NK-92 treated with Interleukin-12 subunit alpha and Interleukin-12 subunit beta, amount 100 ng/mL, for 24 hours (cell line): ENCODE measurements at regions not wholly inside any gene's neighbourhood (a gene's known extent, or its start where the extent isn't known, plus 50 kb on each side); places are given as distances from the start of the nearest gene placed in this dataset.

Experiments
- DNase-seq: peaks from one replicate; lab custom pipeline; 2025; lab: John Stamatoyannopoulos, UW

GRCh38 chr9:96183751-96184150 is 118.2 kb downstream of the HSD17B3 start:
- DNase-seq = no peak

GRCh38 chr9:96178153-96178552 is 123.8 kb downstream of the HSD17B3 start:
- DNase-seq = no peak

- DNase-seq = no peak
Measured at GRCh38 chr9:96177719-96178028, 124.3 kb downstream of the HSD17B3 start.

- DNase-seq = no peak
Measured at GRCh38 chr9:96177005-96177718, 124.8 kb downstream of the HSD17B3 start.

- no peak for DNase-seq
Measured at GRCh38 chr9:96175796-96176195, 126.2 kb downstream of the HSD17B3 start.

- no peak for DNase-seq
Measured at GRCh38 chr9:96175001-96175400, 127.0 kb downstream of the HSD17B3 start.

GRCh38 chr9:96174371-96174770 is 127.6 kb downstream of the HSD17B3 start:
- DNase-seq = no peak

- no peak for DNase-seq
Measured at GRCh38 chr9:96173640-96174039, 128.3 kb downstream of the HSD17B3 start.

GRCh38 chr9:96172797-96173196 is 129.2 kb downstream of the HSD17B3 start:
- DNase-seq = no peak

- no peak for DNase-seq
Measured at GRCh38 chr9:96171728-96172127, 130.2 kb downstream of the HSD17B3 start.

- DNase-seq = no peak
Measured at GRCh38 chr9:96169901-96170300, 132.1 kb downstream of the HSD17B3 start.

GRCh38 chr9:96169484-96169883 is 132.5 kb downstream of the HSD17B3 start:
- DNase-seq = no peak

- DNase-seq = no peak
Measured at GRCh38 chr9:96168882-96169281, 133.1 kb downstream of the HSD17B3 start.

GRCh38 chr9:96167011-96167410 is 135.0 kb downstream of the HSD17B3 start:
- no peak for DNase-seq

- no peak for DNase-seq
Measured at GRCh38 chr9:96164268-96164683, 137.7 kb downstream of the HSD17B3 start.

- DNase-seq = no peak
Measured at GRCh38 chr9:96163712-96164111, 138.3 kb downstream of the HSD17B3 start.

GRCh38 chr9:96163161-96163560 is 138.8 kb downstream of the HSD17B3 start:
- DNase-seq = no peak

- no peak for DNase-seq
Measured at GRCh38 chr9:96161819-96162218, 140.2 kb downstream of the HSD17B3 start.

- DNase-seq = no peak
Measured at GRCh38 chr9:96160866-96161265, 141.1 kb downstream of the HSD17B3 start.

- no peak for DNase-seq
Measured at GRCh38 chr9:96160168-96160567, 141.8 kb downstream of the HSD17B3 start.

GRCh38 chr9:96159596-96159995 is 142.4 kb downstream of the HSD17B3 start:
- no peak for DNase-seq

- peak; percentile 11 for DNase-seq
Measured at GRCh38 chr9:96158909-96159575, 142.9 kb downstream of the HSD17B3 start.

- DNase-seq = no peak
Measured at GRCh38 chr9:96158147-96158546, 143.8 kb downstream of the HSD17B3 start.

GRCh38 chr9:96157675-96158074 is 144.3 kb downstream of the HSD17B3 start:
- DNase-seq = no peak
